ENCODE measurements at regions not wholly inside any gene's neighbourhood (a gene's known extent, or its start where the extent isn't known, plus 50 kb on each side); places are given as distances from the start of the nearest gene placed in this dataset.

DNA sequence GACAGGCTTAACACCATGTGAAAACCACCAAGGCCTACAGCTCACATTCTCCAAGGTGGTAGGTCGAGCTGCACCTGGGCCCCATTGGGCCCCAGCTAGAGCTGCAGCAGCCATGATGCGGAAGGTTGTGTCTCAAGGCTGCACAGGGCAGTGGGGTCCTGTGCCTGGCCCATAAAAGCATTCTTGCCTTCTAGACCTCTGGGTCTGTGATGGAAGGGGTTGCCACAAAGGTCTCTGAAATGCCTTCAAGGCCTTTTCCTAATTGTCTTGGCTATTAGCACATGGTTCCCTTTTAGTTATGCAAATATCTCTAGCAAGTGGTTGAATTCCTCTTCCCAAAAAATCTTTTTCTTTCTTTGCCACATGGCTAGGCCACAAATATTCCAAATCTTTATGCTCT, 52.5 kb upstream of the C11orf58 start:
- no peak for DNase-seq

DNA sequence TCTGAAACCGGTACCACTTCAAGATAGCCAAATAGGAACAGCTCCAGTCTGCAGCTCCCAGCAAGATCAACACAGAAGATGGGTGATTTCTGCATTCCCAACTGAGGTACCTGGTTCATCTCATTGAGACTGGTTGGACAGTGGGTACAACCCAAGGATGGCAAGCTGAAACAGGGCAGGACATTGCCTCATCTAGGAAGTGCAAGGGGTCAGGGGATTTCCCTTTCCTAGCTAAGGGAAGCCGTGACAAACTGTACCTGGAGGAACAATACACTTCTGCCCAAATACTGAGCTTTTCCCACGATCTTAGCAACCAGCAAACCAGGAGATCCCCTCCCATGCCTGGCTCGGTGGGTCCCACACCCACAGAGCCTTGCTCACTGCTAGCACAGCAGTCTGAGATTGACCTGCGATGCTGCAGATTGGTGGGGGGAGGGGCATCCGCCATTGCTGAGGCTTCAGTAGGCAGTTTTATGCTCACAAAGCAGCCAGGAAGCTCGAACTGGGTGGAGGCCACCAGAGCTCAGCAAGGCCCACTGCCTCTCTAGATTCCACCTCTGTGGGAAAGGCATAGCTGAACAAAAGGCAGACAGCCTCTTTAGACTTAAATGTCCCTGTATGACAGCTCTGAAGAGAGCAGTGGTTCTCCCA, 59.9 kb upstream of the C11orf58 start:
- DNase-seq: no peak

DNA sequence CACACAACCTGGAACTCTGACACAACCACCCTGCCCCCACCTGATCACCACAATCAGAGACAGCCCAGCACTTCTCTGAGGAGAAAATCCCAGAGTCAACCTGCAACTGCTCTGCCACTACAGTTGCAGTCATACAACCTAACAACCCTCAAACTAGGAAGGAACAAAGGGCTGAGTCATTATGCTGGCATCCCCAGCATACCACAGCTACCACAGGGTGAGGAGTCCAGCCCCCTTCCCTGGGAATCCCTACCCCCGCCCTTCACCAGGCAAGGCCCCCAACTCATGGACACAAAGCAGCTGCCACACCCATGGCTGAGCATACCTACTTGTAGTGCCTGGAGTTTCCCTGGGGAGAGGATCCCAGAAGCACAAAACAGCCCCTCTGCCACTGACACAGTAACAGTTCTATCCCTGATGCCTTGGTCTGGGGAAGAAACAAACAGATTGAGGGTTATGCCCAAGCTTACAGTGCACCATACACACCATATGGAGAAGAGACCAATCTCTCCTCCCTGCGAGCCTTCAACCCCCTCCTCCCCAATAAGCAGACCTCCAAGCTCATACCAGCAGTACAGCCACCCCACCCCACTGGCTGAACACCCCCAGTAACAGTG, 68.5 kb upstream of the C11orf58 start:
- no peak for DNase-seq

DNA sequence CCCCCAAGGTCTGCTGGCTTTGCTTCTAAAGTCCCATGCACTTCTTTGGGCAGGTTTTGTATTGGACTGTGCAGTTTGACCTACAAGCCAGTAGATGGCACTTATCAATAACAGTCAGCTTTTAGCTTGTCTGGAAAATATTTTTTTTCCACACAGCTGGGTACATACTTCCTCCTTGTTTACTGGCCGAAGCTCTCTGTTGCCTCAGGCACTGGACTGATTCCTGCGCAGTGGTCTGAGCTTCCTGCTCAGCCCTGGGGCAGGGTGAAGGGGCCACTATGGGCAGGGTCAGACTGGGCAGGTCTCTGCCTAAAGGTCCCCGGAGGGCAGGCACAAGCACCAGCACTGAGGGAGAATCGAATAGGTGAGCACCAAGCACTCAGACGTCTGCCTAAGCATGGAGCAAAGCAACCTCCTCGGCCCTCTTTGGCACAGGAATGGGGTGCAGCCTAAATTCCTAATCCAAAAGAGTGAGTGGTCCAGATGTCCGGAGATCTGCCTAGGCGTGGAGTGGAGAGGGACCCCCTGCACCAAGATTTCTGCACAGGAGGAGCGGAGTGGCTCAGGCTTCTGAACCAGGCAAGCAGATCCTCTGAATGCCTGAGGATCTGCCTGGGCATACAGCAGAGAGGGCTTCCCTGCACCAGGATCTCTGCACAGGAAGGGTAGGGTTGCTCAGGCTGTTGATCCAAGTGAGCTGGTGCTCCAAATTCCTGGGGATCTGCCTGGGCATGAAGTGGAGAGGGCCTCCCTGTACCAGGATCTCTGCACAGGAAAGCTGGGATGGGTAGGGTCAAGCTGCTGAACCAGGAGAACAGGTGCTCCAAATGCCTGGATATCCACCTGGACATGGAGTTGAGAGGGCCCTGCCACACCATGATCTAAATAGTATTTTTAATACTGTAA, 105.9 kb upstream of the C11orf58 start:
- DNase-seq: peak; percentile 16 to 22

DNA sequence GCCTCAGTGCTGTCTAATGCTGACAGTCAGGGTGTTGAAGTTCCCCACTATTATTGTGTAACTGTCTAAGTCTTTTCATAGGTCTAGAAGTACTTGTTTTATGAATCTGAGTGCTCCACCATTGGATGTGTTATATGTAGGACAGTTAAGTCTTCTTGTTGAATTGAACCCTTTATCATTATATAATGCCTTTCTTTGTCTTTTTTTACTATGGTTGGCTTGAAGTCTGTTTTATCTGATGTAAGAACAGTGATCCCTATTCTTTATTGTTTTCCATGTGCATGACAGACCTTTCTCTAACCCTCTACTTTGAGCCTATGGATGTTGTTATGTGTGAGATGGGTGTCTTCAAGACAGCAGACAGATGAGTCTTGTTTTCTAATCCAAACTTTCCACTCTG, 107.8 kb upstream of the C11orf58 start:
- no peak for DNase-seq

DNA sequence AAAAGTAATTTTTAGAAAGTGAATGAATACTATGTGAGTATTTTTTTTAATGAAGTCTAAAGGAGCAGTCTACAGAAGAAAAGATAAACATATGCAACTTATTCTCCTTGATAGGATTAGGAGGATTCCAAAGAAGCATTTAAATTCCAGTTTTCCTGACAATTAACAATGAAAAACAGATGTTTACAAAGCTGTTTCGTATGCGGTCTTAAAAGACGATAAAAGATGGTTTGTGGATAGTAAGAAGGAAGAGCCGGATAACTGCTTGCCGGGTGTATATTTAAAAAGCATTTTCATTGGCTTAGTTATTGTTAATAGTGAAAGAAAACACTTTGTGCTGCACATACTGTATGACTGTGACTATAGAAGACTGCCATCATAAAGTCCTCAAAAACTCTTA, 120.0 kb upstream of the C11orf58 start:
- no peak for DNase-seq

DNA sequence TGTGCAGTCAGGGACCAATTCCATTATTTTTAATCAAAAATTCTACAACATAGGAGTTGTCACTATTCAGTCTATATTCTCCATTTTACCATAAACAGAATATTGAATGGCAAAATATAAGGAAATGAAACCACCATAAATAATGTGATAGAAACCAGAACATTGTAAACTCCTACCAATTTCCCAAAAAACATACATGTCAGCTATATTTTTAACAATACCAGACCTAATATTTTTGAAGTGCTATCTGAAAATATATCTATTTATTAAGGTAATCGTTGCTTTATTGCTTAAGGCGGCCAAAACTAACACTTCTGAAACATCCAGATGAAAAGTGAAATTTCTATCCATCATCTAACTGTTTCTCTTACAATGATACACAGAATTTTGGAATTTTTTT, 123.0 kb upstream of the C11orf58 start:
- DNase-seq: no peak

DNA sequence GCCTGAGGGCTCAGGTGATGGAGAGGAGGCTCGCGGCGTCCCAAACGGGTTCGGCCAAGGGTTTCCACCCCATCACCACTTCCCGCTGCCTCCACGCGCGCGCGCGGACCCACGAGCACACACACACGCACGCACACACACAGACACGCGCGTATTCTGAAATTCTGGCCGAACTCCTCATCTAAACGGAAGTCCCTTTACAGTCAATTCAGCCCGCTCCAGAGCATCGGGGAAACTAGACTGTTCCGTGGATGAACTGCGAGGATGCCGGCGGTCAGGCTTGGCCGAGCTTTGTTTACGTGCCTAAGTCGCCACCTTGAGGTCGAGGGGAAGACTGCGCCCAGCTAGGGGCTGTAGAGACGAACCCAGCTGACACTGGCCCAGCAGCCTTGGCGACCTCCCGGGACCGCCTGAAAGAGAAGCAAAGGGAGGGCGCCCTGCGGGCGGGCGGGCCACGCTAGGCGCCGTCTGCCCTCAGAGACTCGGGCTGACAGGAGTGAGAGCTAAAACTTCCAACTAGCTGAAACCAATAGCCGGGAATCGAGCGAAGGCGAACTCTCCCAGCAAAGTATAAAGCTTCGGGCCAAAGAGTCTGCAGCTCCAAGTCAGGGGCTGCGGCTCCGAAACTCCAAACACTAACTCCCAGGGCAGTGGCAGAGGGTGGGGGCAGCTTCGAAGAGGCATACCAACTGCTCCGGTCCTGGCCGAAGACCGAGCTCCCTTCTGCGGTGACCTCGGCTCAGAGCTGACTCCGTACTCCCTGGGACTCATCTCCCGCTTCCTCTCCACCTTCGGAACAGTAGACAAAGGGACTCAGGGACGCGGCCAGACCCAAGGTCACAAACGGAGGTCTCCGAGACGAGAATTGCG, 124.7 kb upstream of the C11orf58 start:
- DNase-seq: peak; percentile 65 to 79

DNA sequence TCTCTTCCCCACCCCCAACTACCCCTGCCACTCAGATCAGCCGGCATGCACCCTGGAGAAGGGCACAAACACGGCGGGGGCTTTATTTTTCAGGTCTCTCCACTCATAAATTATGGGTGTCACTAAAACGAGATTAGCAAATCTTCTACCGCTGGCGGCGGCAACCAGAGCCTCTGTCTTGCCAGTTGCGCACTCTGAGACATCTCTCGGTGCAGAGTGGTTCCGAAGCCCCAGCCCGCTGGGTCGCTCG, 125.3 kb upstream of the C11orf58 start:
- DNase-seq: no peak

DNA sequence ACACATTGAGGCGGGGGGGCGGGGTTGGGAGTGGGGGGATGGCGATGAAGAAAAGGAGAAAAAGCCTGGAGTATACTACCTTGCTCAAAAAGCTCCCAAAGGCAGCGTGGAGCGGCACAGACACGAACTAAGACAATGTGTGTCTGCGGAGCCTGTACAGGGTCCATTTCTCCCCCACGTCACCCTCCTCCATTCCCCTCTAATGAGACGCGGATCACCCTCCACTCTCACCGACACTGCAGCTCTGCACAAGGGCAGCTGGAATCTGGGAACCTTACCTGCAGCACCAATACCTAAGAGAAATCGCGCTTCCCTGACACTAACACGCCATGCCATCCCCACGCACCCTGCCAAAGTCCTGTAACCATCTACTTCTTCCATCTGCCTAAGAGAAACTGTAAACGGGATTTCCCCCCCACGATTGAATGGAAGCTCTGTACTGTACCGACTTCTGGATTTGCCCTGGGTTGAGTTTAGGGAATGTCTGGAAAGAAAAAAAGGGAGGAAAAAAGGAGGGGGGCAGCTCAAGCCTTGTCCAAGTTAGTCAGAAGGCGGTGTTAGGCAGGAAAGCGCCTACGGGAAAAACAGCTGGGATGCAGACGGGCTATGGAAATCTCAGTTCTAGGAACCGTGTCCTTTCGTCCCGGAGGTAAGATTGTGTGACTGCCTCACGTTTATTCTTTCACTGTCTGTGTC, 125.7 kb upstream of the C11orf58 start:
- DNase-seq: no peak

DNA sequence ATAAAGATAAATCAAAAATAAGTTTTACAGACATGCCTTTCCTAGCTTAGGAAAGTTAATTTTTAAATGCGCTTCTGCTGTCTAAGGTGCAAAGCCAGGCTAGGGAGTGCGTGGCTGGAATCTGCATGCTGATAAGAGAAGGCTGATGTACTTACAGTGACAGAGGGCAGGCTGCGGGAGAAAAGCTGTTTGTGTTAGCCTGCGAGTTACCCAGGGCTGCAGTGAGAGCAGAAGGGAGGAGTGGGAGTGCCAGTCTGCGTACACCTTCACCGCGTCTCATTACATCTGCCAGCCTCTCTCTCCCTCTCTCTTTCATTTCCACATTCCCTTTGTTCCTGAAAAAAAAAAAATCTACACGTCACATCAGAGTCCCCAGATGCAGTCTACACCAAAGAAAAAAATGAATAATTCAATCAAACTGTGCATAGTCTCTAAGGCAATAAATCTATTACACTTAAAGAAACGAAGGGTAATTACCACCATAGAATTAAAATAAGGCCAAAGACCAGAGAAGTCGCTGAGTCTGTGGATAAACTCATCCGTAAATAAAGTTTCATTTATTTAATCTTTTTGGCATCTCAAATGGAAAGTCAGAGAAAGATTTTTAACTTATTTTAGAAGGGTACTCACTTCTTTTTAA, 126.4 kb upstream of the C11orf58 start:
- no peak for DNase-seq

DNA sequence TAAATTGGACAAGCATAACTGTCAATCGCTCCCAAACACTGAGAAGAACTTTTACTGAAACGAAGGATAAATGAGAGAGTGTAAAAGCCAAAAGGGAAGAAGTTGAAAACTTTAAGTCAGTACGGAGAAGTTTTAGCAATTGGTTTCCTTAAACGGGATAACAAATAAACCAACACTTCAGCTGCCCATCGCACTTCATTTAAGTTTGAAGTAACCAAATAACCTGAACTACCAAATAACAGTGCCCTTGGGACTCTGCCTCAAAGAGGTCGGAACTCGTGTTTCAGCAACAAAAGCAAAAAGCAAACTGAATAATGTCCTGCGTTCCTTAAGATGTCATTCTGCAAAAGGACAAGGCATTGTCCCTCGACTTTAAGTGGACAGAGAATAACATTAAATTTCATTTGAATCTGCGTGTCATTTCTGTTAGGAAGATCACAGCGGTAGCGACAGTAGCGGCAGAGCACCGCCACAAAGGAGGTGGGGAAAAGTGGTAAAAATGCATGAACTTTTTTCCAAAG, 127.0 kb upstream of the C11orf58 start:
- no peak for DNase-seq

DNA sequence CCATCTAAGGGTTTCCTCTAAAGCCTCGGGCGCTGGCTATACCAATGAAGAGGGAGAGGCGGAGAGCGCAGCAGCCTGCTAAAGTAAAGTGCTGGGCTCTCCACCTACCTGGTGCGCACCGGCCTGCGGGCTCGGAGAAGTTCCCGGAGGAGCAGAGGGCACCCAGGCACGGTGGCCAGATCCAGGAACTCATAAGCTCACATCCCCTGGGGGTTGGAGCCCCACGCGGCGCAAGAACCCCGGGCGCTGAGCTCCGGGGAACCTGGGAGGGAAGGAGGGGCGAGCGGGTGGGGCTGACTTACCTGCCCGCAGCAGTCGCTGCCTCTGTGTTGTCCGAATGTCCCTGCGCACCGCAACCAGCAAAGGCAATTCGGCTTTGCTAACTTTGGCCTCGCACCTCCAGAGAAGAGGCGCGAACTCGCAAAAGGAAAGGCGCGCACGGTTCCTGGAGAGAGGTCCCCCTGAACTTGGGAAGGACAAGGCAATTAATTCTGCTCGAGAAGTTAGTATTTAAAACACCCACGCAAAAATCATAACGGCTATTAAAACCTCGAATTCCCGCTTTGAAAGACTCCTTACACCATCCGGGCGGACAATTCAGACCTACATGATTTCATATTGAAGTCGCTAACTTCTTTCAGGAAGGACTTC, 127.6 kb upstream of the C11orf58 start:
- no peak for DNase-seq

DNA sequence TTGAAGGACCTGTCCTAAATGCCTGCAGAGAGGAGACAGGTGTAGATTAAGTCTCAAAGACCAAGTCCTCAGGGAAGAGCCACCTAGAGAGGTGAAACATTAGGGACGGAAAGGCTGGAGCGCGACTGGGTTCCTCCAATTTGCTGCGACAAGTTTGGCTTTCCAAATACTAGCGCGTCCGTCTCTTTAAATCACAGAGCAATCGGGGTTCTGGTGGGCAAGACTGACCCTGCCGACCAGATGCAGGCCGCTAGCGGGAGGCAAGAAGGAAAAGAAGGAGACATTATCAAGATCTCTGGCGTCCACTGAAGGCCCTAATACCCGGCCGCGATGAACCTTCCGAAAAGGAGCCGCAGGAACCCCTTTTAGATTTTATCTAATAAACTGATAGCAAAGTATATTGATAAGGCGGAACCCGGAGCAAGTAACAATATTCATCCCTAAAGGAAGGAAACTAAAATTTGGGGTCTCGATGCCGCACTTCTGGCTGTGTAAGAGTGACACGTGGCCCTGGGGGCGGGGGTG, 128.2 kb upstream of the C11orf58 start:
- DNase-seq: no peak

DNA sequence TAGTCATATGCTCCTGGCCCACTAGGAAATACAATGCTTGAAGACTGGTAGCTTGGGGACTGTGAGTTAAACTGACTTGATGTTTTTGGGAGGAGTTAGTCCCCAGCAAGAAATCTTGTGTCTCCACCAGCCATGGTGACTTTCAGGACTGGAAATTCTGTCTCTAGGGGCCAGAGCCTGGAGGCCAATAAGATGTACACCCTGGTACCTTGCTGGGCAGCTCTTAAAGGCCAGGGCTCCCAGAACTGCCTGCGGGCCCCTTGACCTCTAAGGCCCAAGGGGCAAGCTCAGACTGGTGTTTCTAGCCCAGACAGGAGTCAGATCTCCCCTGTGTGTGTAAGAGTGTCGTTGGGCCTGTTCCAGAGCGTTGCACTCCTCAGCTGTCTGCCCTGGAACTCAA, 128.7 kb upstream of the C11orf58 start:
- DNase-seq: no peak

DNA sequence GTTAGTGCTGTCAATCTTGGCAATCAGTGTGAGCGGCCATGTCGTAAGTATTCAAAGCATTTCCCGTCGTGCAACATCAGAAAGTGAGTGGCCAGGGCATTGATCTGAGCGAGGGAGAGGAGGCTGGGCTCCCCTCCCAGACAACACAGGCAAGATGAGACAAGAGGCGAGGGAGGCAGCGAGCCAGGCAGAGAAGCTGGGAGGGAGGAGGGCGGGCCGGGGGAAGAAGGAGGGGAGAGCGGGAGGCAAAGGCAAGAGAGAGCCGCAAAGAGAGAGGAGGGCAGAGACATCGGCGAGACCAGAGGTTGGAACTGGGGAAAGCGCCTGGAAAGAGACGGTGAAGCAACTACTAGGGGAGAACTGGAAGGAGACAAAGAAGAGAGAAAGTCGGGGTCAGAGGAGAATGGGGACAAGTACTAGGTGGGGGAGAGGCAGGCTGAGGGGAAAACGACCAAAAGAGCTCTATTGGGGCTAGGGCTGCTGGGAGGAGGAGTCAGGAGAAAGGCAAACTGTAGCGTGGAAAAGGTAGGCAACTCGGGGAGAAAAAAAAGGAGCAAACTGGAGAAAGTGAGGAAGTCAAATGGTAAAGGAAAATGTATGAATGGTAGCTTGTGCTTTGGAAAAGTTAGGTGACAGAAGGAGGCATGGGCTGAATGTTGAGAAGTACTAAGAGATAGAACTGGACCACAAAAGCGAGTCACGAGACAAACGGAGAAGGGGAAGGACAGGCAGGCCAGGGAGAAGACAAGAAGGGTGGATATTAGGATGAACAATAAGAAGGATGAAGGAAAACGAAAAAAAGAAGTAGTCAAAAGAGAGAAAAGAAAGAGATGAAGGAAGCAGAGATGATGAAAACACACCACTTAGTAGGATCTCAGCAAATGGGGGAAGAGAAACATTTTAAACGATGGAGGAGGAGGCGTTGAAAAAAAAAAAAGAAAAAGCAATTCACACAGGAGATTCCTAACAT, 130.5 kb upstream of the C11orf58 start:
- DNase-seq: no peak

DNA sequence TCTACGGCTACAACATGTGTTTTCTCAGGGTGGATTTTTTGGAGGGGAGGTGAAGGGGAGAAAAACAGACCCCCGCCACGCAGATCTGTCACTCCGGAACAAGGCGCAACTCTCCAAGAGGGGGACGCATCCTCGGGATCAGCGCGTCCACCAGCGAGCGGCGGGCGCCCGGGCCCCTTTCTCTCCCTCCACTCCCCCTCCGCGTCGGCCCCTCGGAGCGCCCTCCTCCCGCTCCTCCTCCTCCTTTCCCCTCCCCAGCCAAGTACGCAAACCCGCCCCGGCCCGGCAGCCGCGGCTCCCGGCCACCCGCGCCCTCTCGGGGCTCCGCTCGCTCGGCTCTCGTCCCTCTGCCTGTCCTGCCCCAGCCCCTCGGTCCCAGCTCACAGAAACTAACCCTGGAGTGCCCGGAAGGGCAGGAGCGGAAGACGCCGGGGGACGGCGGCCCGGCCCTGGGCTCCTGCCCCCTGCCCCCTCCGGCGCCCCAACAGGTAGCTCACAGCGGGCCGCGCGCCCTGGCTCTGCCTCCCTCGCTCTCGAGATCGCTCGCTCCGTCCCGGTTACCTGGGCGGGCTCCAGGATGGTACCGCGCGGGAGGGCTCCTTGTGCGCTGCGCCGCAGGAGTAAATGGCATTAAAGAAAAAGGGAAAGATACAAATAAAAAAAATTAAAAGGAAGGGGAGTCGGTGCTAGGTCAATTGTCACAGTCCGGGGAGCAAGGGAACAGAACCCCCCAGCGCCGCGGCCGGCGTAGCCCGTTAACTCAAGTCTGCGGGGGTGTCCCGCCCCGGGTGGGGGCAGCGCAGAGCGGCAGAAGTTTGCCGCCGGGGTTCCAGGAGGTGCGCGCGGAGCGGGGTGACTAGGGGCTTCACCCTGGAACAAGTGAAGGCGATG, 131.4 kb upstream of the C11orf58 start:
- DNase-seq: no peak

All from inflammatory macrophage (primary cell).